8988T (cell line): ENCODE measurements at regions not wholly inside any gene's neighbourhood (a gene's known extent, or its start where the extent isn't known, plus 50 kb on each side); places are given as distances from the start of the nearest gene placed in this dataset.
"Not testable (repeated sequence)": the region's sequence is repeated elsewhere in the genome, so short reads cannot be mapped to it uniquely, and the experiment has no call there.

Experiments used
- DNase-seq: peaks from one replicate; pipeline ENCODE4 v3.0.0; 2011

GRCh38 chr1:29583727-29584126 lies 347.4 kb downstream of the PTPRU start:
- no peak for DNase-seq

DNA sequence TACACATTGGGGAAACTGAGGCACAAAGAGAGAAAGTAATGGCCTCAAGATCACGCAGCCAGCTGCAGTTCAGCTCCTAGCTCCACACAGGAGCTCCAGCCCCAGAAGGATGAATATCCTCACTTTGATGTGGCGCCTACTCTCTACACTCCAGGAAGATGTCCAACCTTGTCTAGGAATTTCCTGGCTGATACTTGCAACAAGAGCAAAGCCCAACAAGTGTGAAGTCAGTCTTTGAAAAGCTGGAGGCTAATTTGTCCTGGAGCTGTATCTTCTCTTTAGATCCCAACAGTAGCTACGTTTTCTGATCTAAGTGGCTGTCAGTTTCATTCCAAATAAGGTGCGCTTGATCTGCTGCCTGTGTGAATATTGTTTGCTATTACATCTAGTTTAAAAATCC lies 344.9 kb downstream of the PTPRU start:
- DNase-seq, result no peak

DNA sequence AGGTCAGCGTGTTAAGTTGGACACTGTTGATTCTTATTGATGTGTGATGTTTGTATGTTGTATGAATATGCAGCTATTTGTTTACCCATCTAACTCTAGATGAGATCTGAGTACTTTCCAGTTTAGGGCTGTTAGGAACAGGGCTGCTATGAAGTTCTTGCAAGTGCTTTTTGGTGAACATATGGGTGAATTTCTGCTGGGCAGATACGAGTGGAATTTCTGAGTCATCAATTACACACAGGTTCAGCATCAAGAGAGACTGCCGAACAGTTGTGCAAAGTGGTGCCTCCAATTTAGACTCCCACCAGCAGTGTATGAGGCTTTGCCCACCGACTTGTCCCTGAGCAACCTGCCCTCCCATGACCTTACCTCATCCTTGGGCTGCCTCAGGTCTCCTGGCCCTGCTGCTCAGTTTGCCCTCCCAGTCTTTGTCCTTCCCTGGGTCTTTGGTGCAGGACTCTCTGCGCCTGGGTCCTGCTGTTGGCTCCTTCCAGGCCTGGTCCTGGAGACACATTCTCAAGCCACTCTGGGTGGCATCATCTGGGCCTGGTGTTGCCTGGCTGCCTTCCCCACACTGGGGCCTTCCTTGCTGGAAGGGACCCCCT lies 343.6 kb downstream of the PTPRU start:
- no peak for DNase-seq

- DNase-seq, result no peak
Measured at GRCh38 chr1:29577512-29577911, 341.2 kb downstream of the PTPRU start.

DNA sequence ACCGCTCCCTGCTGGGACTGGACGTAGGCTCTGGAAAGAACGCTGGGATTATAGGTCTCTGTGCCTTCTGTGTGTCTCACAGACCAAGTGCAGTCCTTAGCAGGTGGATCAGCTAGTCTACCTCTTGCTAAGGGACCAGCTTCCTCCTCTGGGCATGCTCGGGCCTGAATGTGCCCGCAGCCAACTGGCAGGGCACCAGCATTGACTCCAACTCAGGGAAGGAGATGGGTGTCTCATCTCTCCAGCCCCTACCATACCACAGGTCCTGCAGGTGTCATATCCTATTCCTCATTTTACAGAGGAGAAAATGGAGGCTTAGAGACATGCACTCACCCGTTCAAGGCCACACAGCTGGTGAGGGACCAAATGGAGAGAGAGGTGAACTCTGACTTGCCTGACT lies 340.2 kb downstream of the PTPRU start:
- DNase-seq, result no peak

DNA sequence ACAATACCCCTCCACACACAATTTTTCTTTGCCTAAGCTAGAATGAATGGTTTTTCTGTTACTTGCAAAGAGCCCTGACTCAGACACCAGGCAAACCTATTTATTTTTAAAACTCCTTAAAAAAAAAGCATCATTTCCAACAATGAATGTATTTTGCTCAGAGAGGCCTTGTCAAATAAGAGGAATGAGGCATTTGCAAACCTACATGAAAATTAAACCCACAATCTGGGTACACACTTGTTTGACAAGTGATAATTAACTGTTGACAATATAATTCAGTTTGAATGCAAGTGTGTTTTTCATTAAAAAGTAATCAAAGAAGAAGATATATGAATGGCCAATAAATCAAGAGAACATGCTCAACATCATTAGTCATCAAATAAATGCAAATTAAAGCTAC lies 339.5 kb downstream of the PTPRU start:
- DNase-seq, result no peak

- no peak for DNase-seq
Measured at GRCh38 chr1:29575277-29575676, 339.0 kb downstream of the PTPRU start.

DNA sequence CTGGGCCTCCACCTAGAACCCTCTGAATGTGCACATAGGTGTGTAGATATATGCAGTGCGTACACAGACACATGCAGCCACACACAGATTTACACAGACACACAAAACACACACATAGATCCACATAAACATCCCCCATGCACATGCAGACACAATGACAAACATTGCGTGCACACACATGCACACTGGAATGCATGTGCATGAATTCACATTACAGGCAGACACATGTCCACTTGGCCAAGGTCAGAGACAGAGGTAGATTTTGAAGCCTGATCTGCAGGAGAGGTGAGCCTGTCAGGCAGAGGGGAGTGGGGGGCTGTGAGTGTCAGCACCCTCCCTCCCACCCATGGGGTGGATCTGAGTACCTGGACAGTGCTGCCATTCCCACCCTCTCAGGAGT lies 338.5 kb downstream of the PTPRU start:
- DNase-seq, result no peak

- peak; percentile 41 for DNase-seq
Measured at GRCh38 chr1:29569971-29570634, 333.8 kb downstream of the PTPRU start.

- DNase-seq, result no peak
Measured at GRCh38 chr1:29567257-29567656, 330.9 kb downstream of the PTPRU start.

- no peak for DNase-seq
Measured at GRCh38 chr1:29565490-29565889, 329.2 kb downstream of the PTPRU start.

GRCh38 chr1:29563571-29563970 lies 327.2 kb downstream of the PTPRU start:
- DNase-seq, result no peak

DNA sequence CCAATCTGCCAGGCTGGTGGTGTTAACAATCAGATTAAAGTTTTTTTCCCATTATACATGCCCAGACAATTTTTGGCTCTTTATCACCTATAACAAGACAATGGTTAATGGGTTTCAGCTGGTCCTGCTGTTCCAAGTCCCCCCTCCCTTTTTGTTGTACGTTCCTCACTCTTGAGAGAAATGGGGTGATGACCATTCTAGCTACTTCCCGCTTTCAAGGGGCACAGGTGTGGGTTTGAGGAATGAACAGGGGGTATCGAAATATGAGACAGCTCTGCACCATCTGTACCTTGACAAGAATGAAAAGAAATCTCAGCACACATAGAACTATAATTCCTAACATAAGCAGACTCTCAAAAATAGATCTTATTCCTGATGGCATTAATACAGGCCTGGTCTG lies 326.8 kb downstream of the PTPRU start:
- no peak for DNase-seq

DNA sequence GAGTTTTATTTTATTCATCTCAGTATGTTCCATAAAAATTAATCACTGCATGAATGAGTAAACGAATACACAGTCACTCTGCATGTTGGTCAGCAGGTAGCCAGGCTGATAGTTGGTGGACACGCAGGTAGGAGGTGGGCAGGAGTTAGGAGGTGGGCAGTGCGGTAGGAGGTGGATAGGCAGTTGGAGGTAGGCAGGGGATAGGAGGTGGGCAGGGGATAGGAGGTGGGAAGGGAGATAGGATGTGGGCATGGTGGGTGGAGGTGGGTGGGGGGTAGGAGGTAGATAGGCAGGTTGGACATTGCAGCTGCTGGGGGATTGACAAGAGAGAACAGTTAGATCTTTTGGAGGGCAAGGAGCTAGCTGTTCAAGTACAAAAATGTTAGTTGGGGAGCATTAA lies 322.7 kb downstream of the PTPRU start:
- DNase-seq, result no peak

- no peak for DNase-seq
Measured at GRCh38 chr1:29557701-29558600, 321.6 kb downstream of the PTPRU start.

- DNase-seq, result no peak
Measured at GRCh38 chr1:29557066-29557465, 320.7 kb downstream of the PTPRU start.

GRCh38 chr1:29556657-29557056 lies 320.3 kb downstream of the PTPRU start:
- no peak for DNase-seq

DNA sequence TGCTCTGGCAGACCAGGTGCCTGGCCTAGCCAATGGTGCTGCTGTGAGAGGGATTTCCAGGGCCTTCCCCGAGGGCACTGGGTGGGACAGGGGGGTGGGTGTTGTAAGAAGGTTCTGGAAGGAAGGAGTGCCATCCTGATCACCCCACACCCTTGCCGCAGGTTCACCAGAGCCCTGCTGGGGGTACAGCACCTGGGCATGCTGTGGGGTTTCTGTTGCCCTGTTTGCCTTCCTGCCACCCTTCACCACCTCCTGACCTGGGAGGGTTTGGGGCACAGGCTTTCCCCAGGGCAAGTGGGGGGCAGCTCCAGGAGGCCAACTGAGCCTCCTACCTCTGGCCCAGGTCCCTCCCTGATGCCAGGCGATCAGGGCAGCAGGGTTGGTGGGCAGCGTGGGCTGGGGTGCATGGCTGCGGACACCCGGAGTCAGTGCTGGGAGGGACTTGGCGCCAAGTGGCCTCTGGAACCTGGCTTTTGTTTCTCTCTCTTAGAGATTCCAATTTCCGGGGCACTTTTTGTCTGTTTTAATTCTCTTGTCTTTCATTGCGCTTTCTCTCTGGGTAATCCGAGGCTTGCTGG lies 318.8 kb downstream of the PTPRU start:
- no peak for DNase-seq

- DNase-seq, result no peak
Measured at GRCh38 chr1:29554208-29554778, 318.0 kb downstream of the PTPRU start.

DNA sequence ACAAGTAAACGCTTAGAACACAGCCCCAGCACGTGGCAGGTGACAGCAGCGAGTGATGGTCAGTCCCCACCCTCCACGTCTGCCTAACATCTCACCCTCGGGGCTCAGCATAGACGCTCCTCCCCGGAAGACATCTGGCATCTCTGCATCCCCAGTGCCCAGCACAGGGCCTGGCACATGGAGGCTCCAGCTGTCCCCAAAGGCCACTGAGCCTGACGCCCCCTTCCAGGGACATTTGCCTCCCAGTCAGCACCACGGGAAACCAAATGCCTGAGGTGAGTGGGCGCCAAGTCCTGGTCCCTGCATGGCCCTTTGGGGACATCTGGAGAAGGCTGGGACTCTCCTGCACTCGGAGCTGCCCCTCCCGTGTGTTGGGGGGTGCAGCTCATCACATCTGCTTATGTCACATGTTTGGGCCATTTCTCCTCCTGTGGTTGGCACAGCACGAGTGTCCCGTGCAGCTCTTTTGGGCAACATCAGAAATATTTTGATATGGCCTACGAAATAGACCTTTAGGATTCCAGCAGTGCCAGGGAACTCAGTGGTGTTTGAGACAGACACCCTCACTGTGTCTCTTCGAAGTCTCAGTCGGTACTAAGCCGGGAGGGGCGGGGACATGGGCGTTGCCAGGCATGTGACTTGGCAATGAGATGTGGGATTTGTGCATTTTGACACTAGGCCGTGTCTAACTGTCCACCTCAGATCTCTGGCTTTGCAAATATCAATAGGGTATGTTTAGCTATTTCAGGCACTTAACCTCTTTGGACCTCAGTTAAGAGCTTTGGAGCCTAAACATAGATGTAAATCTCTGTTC lies 315.0 kb downstream of the PTPRU start:
- DNase-seq, result no peak

DNA sequence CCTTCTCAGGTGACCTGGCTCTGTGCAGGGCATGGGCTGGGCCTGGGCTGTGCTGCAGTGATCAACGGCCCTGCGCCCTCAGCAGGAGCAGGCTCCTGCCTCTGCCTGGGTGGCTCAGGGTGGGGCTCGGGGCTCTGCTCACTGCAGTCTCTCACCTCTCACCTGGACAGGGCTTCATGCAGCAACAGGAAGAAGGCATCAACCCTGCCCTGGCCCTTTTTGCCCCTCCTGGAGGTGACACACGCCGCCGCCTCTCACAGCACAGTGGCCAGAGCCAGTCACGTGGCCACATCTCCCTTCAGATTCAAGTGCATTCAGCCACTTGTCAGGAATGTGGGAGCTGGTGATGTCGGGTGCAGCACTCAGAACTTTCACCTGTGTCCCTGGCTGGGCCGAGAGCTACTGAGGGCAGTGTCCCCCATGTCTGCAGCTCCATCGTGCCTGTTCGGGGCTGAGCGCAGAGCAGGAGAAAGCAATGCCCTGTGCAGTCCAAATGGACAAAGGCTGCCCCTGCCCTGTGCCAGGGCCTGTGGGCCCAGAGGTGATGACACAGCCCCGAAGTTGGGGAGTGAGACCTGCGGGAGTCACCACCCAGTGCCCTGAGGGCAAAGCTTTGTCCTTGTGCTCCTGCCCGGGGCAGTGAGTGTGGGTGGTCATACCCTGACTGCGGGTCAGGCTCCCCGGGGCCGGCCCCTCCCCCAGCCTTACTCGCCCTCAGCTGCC lies 314.0 kb downstream of the PTPRU start:
- DNase-seq, result no peak

GRCh38 chr1:29549728-29550118 lies 313.4 kb downstream of the PTPRU start:
- DNase-seq, result not testable (repeated sequence)
